DMS53 (cell line): ENCODE measurements at regions not wholly inside any gene's neighbourhood (a gene's known extent, or its start where the extent isn't known, plus 50 kb on each side); places are given as distances from the start of the nearest gene placed in this dataset.

Experiments
- DNase-seq: peaks from one replicate; lab custom pipeline; 2025; lab: John Stamatoyannopoulos, UW

DNA sequence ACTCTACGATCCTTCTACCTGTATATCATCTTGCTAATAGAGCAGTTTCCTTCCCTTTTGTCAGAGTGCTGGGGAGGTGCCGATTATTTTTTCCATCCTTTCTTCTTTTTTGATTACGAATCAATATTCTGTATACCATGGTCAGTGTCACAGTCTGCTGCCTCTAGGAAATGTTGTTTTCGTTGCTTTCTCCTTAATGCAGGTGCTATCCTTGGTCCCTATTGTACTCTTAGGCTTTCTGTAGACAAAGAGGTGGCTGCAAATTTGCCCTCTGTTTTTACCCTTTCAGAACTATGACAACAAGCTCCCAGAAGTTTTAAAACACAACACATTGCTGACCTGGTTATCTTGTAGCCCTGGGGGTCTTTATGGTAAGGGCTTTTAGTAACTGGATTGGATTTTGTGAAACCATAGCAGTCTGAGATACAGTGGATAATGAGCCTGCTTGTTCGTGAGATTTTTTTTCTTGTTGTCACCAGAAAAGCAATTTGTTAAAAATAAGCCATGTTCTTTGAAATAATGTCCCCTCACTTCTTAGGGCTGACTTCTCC, 430.3 kb upstream of the TPM1 start:
- DNase-seq: no peak

DNA sequence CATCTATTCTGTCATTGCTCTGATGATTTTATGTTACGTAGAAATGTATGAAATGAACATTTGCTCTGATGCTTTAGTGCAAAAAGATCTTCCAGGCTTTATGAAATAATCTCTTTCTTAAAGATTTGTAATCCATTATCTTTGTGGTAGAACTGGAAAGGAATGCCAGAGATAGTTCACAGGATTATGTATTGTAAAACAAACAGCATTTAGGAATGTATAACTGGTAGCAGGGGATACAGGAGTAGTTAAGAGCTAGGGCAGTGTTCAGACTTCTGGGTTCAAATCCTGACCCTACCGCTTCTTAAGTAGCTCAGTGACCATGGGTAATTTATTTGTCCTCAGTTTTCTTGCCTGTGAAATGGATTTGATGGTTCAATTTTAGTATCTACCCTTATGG, 429.8 kb upstream of the TPM1 start:
- no peak for DNase-seq

- no peak for DNase-seq
Measured at GRCh38 chr15:62616746-62617145, 425.8 kb upstream of the TPM1 start.

GRCh38 chr15:62617741-62618140, 424.8 kb upstream of the TPM1 start:
- DNase-seq: no peak

DNA sequence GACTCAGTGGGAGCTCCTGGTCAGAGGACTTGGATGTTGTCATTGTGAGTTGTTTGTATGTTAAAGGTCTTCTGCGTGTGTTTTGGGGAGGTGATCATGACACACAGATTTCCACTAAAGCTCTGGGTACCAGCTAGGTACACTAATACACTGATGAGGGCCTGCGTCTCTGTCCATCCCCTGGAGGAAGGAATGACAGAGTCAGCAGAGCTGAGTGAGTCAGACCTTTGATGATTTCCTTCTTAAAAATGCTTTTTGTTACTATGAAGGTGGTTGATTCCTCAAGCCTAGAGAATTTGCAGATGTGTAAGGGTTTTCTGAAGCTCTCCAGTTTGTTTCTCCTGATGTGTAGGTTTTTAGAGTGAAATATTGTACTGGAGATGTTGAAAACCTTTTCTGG, 424.1 kb upstream of the TPM1 start:
- DNase-seq: no peak

DNA sequence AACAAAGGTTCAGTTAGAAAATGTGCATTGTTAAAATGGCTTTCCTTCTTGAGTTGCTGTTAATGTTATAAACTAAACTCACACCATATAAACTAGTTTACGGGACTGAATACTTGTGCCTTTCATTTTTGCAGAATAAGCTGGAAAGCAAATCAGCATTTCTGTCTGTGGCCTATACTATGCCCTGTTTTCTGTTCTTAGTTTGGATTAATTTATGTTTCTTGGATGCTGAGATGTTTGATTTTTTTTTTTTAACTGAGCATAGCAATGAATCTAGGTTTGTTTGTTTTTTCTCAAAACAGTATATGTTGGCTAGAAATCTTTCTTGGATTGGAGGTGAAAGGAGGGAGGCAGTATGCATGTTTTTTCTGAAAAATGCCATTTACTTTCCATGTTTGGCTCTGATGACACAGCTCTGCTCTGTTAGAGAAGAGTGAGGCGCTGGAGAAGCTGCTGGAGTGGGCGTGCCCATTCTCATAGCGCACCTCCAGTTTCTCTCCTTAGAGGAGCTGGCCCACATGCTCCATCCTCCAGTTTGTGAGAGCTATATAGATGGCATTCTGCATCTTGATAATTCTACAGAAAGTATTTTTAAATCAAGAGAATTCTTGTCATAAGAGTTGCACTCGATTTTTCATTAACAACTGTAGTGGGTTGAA, 423.6 kb upstream of the TPM1 start:
- DNase-seq: no peak

DNA sequence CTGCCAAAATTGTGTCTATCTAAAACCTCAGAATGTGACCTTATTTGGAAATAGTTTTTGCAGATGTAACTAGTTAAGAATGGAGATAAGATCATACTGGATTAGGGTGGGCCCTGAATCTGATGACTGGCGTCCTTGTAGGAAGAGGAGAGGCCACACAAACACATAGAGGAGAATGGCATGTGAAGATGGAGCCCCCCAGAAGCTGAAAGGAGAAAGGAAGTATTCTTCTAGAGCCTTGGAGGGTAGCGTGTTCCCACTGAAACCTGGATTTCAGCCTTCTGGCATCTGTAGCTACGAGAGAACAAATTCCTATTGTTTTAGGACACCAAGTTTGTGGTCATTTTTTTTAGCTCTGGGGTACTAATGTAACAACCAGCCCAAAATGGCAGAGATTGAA, 423.0 kb upstream of the TPM1 start:
- DNase-seq: no peak

DNA sequence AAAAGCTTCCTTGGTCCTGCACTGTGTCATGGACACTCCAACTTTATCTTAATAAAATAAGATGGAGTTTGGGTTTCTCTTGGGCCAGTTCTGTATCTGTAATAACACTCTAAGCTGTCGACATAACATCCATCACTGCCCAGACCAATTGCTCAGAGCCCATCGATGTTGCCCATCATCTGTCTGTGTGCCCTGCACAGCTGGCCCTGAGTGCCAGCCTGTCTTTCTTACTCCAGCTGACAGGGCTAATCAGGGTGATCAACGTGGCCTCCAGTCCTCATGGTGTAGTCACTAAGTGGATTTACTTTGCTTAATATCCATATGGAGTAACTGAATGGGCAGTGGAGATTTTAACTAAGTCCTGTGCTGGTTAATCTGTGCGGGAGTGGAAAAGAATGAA, 419.8 kb upstream of the TPM1 start:
- DNase-seq: no peak

GRCh38 chr15:62624547-62625378, 417.8 kb upstream of the TPM1 start:
- DNase-seq: no peak

DNA sequence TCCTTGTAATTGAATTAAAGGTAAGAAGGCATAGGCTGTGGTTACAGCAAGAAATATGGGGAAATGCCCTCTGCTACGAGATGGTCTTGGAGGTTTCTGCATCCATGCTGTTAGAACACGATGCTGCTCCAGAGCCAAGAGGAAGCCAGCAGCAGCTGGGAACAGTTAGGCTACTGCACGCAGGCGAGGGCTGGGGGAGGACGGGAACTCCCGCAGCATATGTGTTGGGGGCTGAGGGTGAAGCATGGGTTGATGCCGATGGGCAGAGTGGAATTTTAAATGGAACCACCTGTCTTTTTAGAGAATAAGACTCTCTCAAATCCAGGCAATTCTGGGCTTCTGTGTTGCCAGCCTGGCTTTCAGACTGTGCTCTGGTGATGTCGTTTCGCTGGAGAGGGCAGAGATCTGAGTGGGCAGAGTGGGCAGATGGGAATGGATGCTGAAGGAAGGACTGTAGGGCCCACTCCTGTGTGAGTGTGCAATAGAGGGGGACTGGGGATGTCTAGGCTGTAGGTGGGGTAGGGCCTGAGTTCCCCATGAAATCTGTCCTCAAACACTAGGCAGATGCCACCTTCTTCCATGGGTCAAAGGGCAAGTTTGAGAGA, 417.0 kb upstream of the TPM1 start:
- no peak for DNase-seq

- no peak for DNase-seq
Measured at GRCh38 chr15:62626903-62627302, 415.6 kb upstream of the TPM1 start.

GRCh38 chr15:62631076-62631724, 411.3 kb upstream of the TPM1 start:
- no peak for DNase-seq

GRCh38 chr15:62636823-62637573, 405.5 kb upstream of the TPM1 start:
- DNase-seq: no peak

DNA sequence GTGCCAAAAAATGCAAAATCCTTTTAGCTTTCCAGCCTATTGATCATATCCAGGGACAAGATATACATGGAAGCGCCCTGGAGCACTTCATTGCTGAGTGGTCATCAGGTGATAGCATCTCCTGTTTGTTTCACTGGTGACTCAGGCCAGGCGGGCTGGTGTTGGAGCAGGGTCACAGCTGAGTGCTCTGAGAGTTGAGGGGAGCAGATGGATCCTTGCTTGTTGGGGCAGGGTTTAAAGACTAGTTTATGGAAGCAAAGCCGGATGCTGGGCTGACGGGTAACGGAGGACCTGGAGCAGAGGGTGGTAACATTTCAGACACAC, 405.0 kb upstream of the TPM1 start:
- DNase-seq: peak; percentile 11

DNA sequence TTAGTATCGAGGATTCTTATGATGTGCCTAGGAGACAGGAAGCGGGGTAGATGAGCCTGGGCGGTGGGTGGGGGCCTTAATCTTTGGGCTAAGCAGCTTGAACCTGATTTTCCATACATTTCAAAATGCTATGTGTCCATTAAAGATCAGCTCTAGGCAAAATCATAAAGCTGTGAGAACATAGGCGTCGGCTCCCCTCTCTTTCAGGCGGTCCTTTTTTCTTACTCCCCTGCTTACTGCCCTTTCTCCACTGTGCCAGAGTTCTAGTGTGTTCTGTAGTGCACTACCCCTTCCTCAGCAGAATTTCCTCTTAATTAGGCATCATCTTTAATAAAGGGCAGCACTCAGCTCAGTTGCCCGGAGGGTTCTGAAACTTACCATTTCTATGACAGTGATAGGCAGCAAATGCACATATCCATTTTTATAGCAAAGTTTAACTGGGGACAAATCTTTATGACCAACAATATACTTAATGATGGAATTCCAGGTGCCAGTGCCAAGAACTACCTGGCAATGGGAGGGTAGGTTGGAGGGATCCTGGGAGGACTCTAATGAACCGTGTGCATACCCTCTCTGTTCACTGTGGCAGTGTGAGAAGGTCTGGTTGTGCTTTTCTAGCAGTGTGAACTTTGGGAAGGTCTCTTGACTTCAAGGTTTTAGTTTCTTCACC, 404.5 kb upstream of the TPM1 start:
- no peak for DNase-seq

DNA sequence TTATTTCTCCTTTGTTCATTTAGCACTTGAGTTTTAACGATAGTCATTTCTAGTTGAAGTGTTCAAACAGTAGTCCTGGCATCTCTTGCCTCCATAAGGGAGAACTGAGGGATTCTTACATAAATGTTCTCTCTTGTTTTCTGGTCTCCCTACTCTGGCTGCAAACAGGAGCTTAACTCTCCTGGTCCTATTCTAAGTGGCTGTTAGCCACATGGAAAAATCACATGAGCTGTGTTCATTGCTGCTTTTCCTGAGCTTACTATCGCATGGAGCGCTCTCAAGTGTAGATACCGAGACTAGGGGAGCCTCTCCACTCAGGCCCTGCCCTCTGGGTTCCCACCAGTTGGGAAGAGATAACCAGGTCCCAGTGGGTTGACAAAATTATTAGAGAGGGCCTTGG, 403.1 kb upstream of the TPM1 start:
- no peak for DNase-seq

- no peak for DNase-seq
Measured at GRCh38 chr15:62639906-62640605, 402.5 kb upstream of the TPM1 start.

DNA sequence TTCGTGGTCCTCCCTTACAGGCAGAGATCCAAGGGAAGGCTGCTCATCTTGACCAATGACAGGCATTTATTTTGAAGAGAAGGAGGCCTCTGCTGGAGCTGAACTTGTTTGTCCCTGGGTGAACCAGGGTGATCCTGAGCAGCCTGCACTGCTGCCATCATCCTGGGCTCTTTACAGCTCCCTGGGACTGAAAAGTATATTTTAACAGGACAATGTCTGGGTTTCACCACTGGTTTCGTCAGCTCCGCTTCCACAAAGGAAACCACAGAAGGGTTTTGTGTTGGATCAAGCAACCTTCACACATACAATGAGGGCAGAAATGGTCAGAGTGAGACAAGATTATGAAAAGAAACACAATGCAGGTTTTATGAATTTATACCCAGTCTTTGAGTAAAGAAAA, 400.7 kb upstream of the TPM1 start:
- no peak for DNase-seq

DNA sequence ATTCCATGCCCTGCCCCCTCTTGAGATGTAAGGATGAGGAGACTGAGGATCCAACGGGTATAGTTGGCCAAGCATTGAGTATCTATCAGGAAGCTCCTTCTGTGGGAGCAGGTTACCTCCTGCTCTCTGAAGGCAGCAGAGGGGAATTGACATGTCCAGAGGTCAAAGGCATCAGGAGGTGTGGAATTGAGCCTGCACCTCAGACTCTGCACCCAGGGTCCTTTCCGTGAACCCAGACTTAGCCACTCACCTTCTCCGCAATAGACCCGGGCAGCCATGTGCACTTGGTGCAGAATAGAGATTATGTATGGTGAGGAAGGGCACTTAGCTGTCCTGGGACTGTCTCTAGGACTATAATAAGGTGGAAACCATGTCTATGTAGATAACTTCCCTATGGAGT, 399.0 kb upstream of the TPM1 start:
- no peak for DNase-seq

DNA sequence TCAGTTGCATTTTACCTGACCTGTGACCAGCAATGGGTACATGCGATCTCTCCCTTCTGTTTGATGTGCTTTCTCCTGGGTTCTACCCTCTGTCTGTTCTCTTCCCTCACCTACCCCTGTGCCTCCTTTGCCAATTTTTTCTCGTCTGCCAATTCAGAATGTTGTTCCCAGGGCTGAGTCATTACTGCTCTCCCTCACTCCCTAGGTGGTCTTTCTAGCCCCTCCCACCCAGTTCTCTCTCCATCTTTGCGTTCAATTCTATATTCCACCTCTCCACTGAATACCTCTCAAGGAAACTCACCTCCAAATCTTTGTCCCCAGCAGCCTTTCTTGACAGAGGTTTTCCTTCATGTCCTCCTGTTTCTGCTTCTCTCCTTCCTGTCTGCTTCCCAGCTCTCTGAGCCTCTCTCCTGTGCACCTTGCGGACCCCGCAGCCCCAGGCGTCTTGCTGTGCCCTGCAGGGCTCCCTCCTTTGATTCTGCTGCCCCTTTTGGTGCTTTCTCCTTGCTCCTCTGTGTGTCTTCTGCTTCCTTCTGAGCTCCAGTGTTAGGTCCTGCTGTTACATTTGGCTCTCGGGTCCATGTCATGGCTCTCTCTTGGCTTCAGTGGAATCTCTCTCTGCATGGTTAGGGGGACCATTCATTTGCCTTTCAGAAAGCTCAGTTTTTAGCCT, 398.2 kb upstream of the TPM1 start:
- no peak for DNase-seq
